ENCODE measurements at regions not wholly inside any gene's neighbourhood (a gene's known extent, or its start where the extent isn't known, plus 50 kb on each side); places are given as distances from the start of the nearest gene placed in this dataset.
"Not testable (repeated sequence)": the region's sequence is repeated elsewhere in the genome, so short reads cannot be mapped to it uniquely, and the experiment has no call there.

DNA sequence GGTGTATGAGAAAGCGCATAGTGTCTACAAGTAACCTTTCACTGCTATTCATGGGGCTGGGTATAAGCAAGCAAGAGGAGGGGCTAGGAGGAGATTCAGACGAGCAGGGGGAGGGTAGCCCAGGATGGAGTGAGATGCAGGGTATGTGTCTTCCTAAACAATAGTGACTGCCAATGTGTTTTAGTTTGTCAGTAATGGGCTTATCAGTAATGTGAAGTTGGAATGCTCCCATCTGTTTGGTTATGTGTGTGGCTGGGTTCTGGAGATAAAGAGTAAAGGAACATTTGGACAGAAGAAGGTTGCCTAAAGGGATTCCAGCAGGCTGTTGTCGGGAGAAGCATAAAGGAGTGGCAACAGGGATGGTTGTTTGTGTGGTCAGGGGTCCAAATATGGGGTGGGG, 62.7 kb upstream of the EZR start:
- not testable (repeated sequence) for TF ChIP-seq EZH2phosphoT487 (IDR thresholded peaks at IDR 0.05; ENCODE audit: borderline replicate concordance, low read depth, low read length)
- TF ChIP-seq, protein P1, sequence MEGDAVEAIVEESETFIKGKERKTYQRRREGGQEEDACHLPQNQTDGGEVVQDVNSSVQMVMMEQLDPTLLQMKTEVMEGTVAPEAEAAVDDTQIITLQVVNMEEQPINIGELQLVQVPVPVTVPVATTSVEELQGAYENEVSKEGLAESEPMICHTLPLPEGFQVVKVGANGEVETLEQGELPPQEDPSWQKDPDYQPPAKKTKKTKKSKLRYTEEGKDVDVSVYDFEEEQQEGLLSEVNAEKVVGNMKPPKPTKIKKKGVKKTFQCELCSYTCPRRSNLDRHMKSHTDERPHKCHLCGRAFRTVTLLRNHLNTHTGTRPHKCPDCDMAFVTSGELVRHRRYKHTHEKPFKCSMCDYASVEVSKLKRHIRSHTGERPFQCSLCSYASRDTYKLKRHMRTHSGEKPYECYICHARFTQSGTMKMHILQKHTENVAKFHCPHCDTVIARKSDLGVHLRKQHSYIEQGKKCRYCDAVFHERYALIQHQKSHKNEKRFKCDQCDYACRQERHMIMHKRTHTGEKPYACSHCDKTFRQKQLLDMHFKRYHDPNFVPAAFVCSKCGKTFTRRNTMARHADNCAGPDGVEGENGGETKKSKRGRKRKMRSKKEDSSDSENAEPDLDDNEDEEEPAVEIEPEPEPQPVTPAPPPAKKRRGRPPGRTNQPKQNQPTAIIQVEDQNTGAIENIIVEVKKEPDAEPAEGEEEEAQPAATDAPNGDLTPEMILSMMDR (conservative IDR thresholded peaks at IDR 0.05; ENCODE audit: low read length), result not testable (repeated sequence)

Data from OCI-LY7 (cell line).